ENCODE measurements at regions not wholly inside any gene's neighbourhood (a gene's known extent, or its start where the extent isn't known, plus 50 kb on each side); places are given as distances from the start of the nearest gene placed in this dataset.

- H4K91ac ChIP-seq (ENCODE audit: insufficient read length, low read depth, low read length): no peak overlapping the region
- H3K4ac ChIP-seq (ENCODE audit: low read depth, low read length): no peak overlapping the region
- no peaks in the 10 kb centered on the region for H3K27me3 ChIP-seq (ENCODE audit: insufficient read depth, low read length)
- H2BK120ac ChIP-seq (ENCODE audit: low read depth, low read length, poor library complexity, severe bottlenecking): no peak overlapping the region
- Mint-ChIP-seq H3K36me3 (ENCODE audit: insufficient read depth in 1 of 3, low read depth in 3 of 3) (peaks cover 0 to 2% (median 0%) of the 10 kb centered on the region in 3 experiments; a peak in 1 of 7 replicates), H3K4me1 (peaks cover 14 to 15% of the 10 kb centered on the region in 2 experiments), H3K9me3 (no peaks in the 10 kb centered on the region; a peak in 1 of 5 replicates), H3K27me3 (ENCODE audit: low read depth) (peaks cover 7% of the 10 kb centered on the region), H3K27ac (peak overlapping the region in 1 of 3 experiments; percentile 3; a peak in 1 of 7 replicates), H3K4me3 (no peak overlapping the region)
- no peak overlapping the region for H3K27ac ChIP-seq (ENCODE audit: insufficient read length, low read depth, low read length)
- no peak overlapping the region for H4K5ac ChIP-seq (ENCODE audit: insufficient read length, low read depth, low read length)
- H3K14ac ChIP-seq (ENCODE audit: insufficient read depth, low read length): no peak overlapping the region
- no peak overlapping the region for H2BK12ac ChIP-seq (ENCODE audit: insufficient read length, low read depth, low read length)
- no peak for DNase-seq
- no peaks in the 10 kb centered on the region for H3K9me3 ChIP-seq (ENCODE audit: control insufficient read depth, low read depth, low read length)
- H4K8ac ChIP-seq (replicated peaks; ENCODE audit: insufficient read length, low read depth, low read length): no peak overlapping the region
- WGBS (ENCODE audit: extremely low coverage, insufficient read length, low lambda C conversion rate): no CpG with 5 or more reads among the region's 10 CpGs
- H3K9ac ChIP-seq (ENCODE audit: extremely low read depth, insufficient read length, low read length): no peak overlapping the region
- H2BK15ac ChIP-seq (ENCODE audit: low read depth, low read length): no peak overlapping the region
- H3K18ac ChIP-seq (ENCODE audit: insufficient read length, low read depth, low read length): no peak overlapping the region
- H2AK5ac ChIP-seq (ENCODE audit: insufficient read length, low read length): no peak overlapping the region
- no peak overlapping the region for H2BK5ac ChIP-seq (ENCODE audit: insufficient read length, low read length)
- H3K79me1 ChIP-seq (ENCODE audit: insufficient read depth, low read depth, low read length, poor library complexity, severe bottlenecking): no peaks in the 10 kb centered on the region
- H3K56ac ChIP-seq (ENCODE audit: insufficient read length, low read depth, low read length): no peak overlapping the region
- no peak for TF ChIP-seq CTCF (conservative IDR thresholded peaks at IDR 0.05)
- H2BK20ac ChIP-seq (ENCODE audit: low read depth, low read length, poor library complexity, severe bottlenecking): no peak overlapping the region
- H3T11ph ChIP-seq (ENCODE audit: low read length): no peak overlapping the region
- no peak overlapping the region for H3K4me2 ChIP-seq (ENCODE audit: insufficient read depth, insufficient read length, low read length)
- no peaks in the 10 kb centered on the region for H3K79me2 ChIP-seq (ENCODE audit: insufficient read depth, low read length)
- no peak overlapping the region for H3K23ac ChIP-seq (ENCODE audit: insufficient read length, low read depth, low read length)
- no peak overlapping the region for H2AFZ ChIP-seq (ENCODE audit: low read length)
- H4K20me1 ChIP-seq (ENCODE audit: control insufficient read depth, insufficient read depth, insufficient read length): no peaks in the 10 kb centered on the region
- H3K4me1 ChIP-seq (ENCODE audit: insufficient read depth, low read length): no peaks in the 10 kb centered on the region
- no peaks in the 10 kb centered on the region for H3K23me2 ChIP-seq (ENCODE audit: insufficient read length, low read depth, low read length, poor library complexity, severe bottlenecking)
Measured at GRCh38 chr1:232271991-232272589, 357.8 kb downstream of the SIPA1L2 start.
